Progenitor cell of endocrine pancreas (in vitro differentiated cells): ENCODE measurements at regions not wholly inside any gene's neighbourhood (a gene's known extent, or its start where the extent isn't known, plus 50 kb on each side); places are given as distances from the start of the nearest gene placed in this dataset.

Experiments
- DNase-seq: peaks from one replicate; pipeline ENCODE4 v3.0.0; 2021; ENCODE audit warnings: low spot score; ENCODE audit not compliant: unreplicated experiment
- H3K27ac Mint-ChIP-seq: 2 replicates; pipeline ENCODE4 v1.8.0; 2021; ENCODE audit warnings: mild to moderate bottlenecking, moderate library complexity, mixed read lengths
- H3K27me3 Mint-ChIP-seq: 2 replicates; pipeline ENCODE4 v1.8.0; 2021; ENCODE audit warnings: mixed read lengths
- H3K36me3 Mint-ChIP-seq: 2 replicates; pipeline ENCODE4 v1.8.0; 2022; ENCODE audit warnings: mixed read lengths; ENCODE audit not compliant: insufficient read depth
- H3K4me1 Mint-ChIP-seq: 2 replicates; pipeline ENCODE4 v1.8.0; 2021; ENCODE audit warnings: low read depth, mixed read lengths
- H3K4me3 Mint-ChIP-seq: 2 replicates; pipeline ENCODE4 v1.8.0; 2021; ENCODE audit warnings: low read depth, mild to moderate bottlenecking, moderate library complexity, mixed read lengths
- H3K9me3 Mint-ChIP-seq: 2 replicates; pipeline ENCODE4 v1.8.0; 2021; ENCODE audit warnings: low read depth, mixed read lengths
- CTCF ChIP-seq: fragments of 200-600 bp; sonication (generic); IDR thresholded peaks from one replicate; pipeline ENCODE4 v1.5.0; 2021; ENCODE audit warnings: antibody characterized with exemption, mild to moderate bottlenecking; ENCODE audit not compliant: unreplicated experiment

GRCh38 chr2:18898271-18898670 is 308.9 kb upstream of the NT5C1B start:
- H3K4me1 Mint-ChIP-seq: peaks cover 25% of the 10 kb centered on the region
- no peak overlapping the region for H3K27ac Mint-ChIP-seq
- no peak overlapping the region for H3K4me3 Mint-ChIP-seq
- peaks cover 9% of the 10 kb centered on the region for H3K27me3 Mint-ChIP-seq
- no peaks in the 10 kb centered on the region for H3K9me3 Mint-ChIP-seq
- no peaks in the 10 kb centered on the region for H3K36me3 Mint-ChIP-seq
- DNase-seq: no peak
- TF ChIP-seq CTCF: no peak

GRCh38 chr2:18896125-18896764 is 306.9 kb upstream of the NT5C1B start:
- TF ChIP-seq CTCF: no peak
- no peak overlapping the region for H3K27ac Mint-ChIP-seq
- no peak overlapping the region for H3K4me3 Mint-ChIP-seq
- H3K4me1 Mint-ChIP-seq: peaks cover 28% of the 10 kb centered on the region
- no peaks in the 10 kb centered on the region for H3K9me3 Mint-ChIP-seq
- H3K27me3 Mint-ChIP-seq: peaks cover 9% of the 10 kb centered on the region
- H3K36me3 Mint-ChIP-seq: no peaks in the 10 kb centered on the region
- no peak for DNase-seq

- Mint-ChIP-seq H3K4me3 (no peak overlapping the region), H3K27ac (no peak overlapping the region), H3K4me1 (peaks cover 22% of the 10 kb centered on the region)
Measured at GRCh38 chr2:18891600-18892345, 302.4 kb upstream of the NT5C1B start.

GRCh38 chr2:18889565-18890332 is 300.4 kb upstream of the NT5C1B start:
- no peak for DNase-seq
- Mint-ChIP-seq H3K4me3 (no peak overlapping the region), H3K4me1 (peaks cover 5% of the 10 kb centered on the region), H3K9me3 (peaks cover 13% of the 10 kb centered on the region), H3K27me3 (no peaks in the 10 kb centered on the region), H3K36me3 (peaks cover 3% of the 10 kb centered on the region), H3K27ac (no peak overlapping the region)
- no peak for TF ChIP-seq CTCF

More at GRCh38 chr2:18891600-18892345, 302.4 kb upstream of the NT5C1B start:
- H3K27me3 Mint-ChIP-seq: no peaks in the 10 kb centered on the region
- no peak for TF ChIP-seq CTCF
- H3K9me3 Mint-ChIP-seq: peaks cover 2% of the 10 kb centered on the region
- DNase-seq: no peak
- H3K36me3 Mint-ChIP-seq: peaks cover 1% of the 10 kb centered on the region

GRCh38 chr2:18885457-18885856 is 296.1 kb upstream of the NT5C1B start:
- Mint-ChIP-seq H3K9me3 (peaks cover 13% of the 10 kb centered on the region), H3K4me1 (peaks cover 1% of the 10 kb centered on the region)

More at GRCh38 chr2:18885457-18885856, 296.1 kb upstream of the NT5C1B start:
- H3K27me3 Mint-ChIP-seq: no peaks in the 10 kb centered on the region
- no peak overlapping the region for H3K4me3 Mint-ChIP-seq
- no peak overlapping the region for H3K27ac Mint-ChIP-seq
- TF ChIP-seq CTCF: no peak
- DNase-seq: no peak
- peaks cover 3% of the 10 kb centered on the region for H3K36me3 Mint-ChIP-seq
